AG04450 (cell line): ENCODE measurements at regions not wholly inside any gene's neighbourhood (a gene's known extent, or its start where the extent isn't known, plus 50 kb on each side); places are given as distances from the start of the nearest gene placed in this dataset.

Source experiments
- CTCF ChIA-PET: fragments of 300-600, 350-600 bp; formaldehyde crosslinking; extraction: SDS; loops from one replicate; lab custom pipeline; 2022; ENCODE audit warnings: antibody characterized with exemption, inconsistent platforms; lab: Charles Lee
- POLR2A ChIA-PET: fragments of 350-600 bp; formaldehyde crosslinking; extraction: SDS; loops from one replicate; lab custom pipeline; 2021; ENCODE audit warnings: antibody characterized with exemption, inconsistent platforms; lab: Yijun Ruan, JAX
- DNase-seq: peaks from one replicate; pipeline ENCODE4 v3.0.0-alpha.2; 2011; ENCODE audit warnings: low read depth, low spot score
- H3K27ac ChIP-seq: one replicate; pipeline ENCODE4 v1.5.1; 2012; ENCODE audit warnings: low read depth, low read length, control low read depth
- H3K27me3 ChIP-seq: one replicate; pipeline ENCODE4 v1.6.0; 2012; ENCODE audit warnings: low read length; ENCODE audit not compliant: control insufficient read depth, insufficient read depth
- H3K4me3 ChIP-seq: 2 replicates; pipeline ENCODE4 v1.5.1; 2011; ENCODE audit warnings: mild to moderate bottlenecking, low read depth, low read length, control low read depth
- H3K9me3 ChIP-seq: 2 replicates; pipeline ENCODE4 v1.5.1; 2012; ENCODE audit warnings: low read length; ENCODE audit not compliant: control insufficient read depth, insufficient read depth
- TF ChIP-seq, protein P1 (sequence below): IDR thresholded peaks from 2 replicates; pipeline ENCODE4 v1.5.1; 2011; ENCODE audit warnings: low read depth, low read length, control low read depth, inconsistent platforms

DNA sequence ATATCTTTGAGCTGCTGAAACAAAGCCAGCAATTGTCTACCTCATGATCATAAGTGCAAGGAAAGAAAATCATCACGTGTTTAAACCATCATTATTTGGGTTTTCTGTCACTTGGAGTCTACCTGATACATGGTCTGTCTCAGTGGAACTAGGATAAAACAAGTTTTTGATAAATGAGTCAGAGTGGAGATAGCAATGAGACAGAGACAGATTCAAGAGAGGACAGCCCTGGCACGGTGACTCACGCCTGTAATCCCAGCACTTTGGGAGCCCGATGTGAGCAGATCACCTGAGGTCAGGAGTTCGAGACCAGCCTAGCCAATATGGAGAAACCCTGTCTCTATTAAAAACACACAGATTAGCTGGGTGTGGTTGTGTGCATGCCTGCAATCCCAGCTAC, 93.8 kb downstream of the PMAIP1 start:
- H3K27ac ChIP-seq: no peak overlapping the region
- H3K27me3 ChIP-seq: peaks cover 7% of the 10 kb centered on the region
- H3K4me3 ChIP-seq: no peak overlapping the region
- no peaks in the 10 kb centered on the region for H3K9me3 ChIP-seq
- TF ChIP-seq, protein P1, sequence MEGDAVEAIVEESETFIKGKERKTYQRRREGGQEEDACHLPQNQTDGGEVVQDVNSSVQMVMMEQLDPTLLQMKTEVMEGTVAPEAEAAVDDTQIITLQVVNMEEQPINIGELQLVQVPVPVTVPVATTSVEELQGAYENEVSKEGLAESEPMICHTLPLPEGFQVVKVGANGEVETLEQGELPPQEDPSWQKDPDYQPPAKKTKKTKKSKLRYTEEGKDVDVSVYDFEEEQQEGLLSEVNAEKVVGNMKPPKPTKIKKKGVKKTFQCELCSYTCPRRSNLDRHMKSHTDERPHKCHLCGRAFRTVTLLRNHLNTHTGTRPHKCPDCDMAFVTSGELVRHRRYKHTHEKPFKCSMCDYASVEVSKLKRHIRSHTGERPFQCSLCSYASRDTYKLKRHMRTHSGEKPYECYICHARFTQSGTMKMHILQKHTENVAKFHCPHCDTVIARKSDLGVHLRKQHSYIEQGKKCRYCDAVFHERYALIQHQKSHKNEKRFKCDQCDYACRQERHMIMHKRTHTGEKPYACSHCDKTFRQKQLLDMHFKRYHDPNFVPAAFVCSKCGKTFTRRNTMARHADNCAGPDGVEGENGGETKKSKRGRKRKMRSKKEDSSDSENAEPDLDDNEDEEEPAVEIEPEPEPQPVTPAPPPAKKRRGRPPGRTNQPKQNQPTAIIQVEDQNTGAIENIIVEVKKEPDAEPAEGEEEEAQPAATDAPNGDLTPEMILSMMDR: no peak
- DNase-seq: no peak
- CTCF ChIA-PET: interaction anchor here (3.3 kb wide), 1 partner anchor 557 kb away, joined by 108 read pairs; no protein-coding TSS in a partner anchor
- POLR2A ChIA-PET: no interaction called here

DNA sequence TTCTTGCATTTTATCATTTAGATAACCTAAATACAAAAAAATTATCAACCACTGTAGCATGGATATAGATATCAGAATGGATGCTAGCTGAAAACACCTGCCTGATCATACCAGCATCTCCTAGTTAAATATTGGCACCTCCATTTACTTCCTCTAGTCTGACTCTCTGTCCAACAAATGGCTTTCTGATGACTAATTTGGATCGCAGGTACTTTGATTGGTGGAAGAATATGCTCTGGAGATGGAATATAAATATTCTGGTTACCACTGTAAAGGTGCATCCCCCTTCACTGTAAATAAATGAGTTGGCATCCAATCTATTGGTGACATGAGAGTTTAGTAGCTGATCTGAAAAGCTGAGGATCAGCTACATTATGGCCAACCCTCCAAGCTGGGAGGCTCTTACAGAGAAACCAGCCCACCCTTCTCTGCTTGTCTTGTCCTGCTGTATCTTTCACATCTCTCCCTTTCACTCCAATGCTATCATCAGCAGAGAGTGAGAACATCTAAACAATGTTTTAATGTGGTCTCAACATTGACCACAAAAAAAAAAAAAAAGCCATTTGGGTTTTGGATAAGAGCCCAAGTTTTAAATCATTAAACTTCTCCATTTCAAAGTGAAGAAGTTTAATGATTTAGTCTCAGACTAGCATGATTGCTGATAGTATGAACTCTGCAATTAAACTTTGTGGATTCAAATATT, 90.5 kb downstream of the PMAIP1 start:
- Histone ChIP-seq H3K27ac (no peak overlapping the region), H3K9me3 (no peaks in the 10 kb centered on the region), H3K4me3 (no peak overlapping the region), H3K27me3 (peaks cover 7% of the 10 kb centered on the region)
- TF ChIP-seq, protein P1: no peak
- CTCF ChIA-PET: interaction anchor here (0.7 to 4.1 kb wide), 8 partner anchors 12 to 818 kb away, joined by 3 to 54 read pairs (median 4); no protein-coding TSS in a partner anchor
- POLR2A ChIA-PET: no interaction called here
- no peak for DNase-seq

DNA sequence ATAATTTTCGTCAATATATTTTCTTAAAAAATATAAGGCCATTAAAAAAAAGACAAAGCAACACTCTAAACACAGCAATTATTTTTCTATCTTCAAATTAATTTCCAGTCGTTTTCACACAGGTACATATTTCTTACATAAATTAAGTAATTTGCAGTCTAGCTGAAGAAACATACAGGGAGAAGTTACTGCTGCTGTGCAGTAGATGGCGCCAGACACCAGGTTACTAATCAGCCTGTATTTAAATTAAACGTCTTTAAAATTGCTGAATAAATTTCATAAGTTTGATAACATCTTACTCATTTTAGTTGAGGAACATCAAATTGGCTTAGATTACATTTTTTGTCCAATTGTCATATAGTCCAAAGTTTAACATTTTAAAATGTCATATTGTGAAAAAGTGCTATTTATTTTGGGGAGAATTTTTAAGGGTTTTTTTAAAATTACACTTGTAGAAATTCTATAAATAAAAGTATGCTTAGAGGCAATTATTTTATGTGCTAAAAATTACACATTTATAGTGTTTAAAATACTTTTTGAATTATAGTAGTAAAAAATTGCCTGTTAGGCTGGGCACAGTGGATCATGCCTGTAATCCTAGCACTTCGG, 88.4 kb downstream of the PMAIP1 start:
- DNase-seq: peak; percentile 51
- no peak overlapping the region for H3K27ac ChIP-seq
- CTCF ChIA-PET: interaction anchor here (0.6 to 4.6 kb wide), 43 partner anchors 7 to 1611 kb away, joined by 3 to 54 read pairs (median 4); partner anchors contain the start of gene MC4R
- no peaks in the 10 kb centered on the region for H3K9me3 ChIP-seq
- peaks cover 4% of the 10 kb centered on the region for H3K27me3 ChIP-seq
- TF ChIP-seq, protein P1: peak; percentile 97
- H3K4me3 ChIP-seq: no peak overlapping the region
- POLR2A ChIA-PET: no interaction called here

DNA sequence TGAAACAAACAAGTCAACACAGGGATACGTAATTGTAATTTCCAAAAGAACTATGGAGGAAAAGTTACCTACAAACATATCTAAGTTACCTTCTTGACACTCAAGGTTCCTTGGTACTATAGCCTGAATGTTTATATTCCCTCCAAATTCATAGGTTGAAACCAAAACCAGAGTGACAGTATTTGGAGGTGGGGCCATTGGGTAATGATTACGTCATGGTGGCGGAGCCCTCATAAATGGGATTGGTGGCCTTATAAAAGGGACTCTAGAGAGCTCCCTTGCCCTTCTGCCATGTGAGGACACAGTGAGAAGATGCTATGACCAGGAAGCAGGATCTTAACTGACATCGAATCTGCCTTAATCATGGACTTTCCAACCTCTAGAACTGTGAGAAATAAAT, 87.3 kb downstream of the PMAIP1 start:
- no peak overlapping the region for H3K4me3 ChIP-seq
- ChIA-PET POLR2A (interaction anchor here (0.8 kb wide), 1 partner anchor 87 kb away, joined by 3 read pairs; no protein-coding TSS in a partner anchor), CTCF (interaction anchor here (0.6 to 4.6 kb wide), 16 partner anchors 9 to 1336 kb away, joined by 3 to 54 read pairs (median 4); no protein-coding TSS in a partner anchor)
- DNase-seq: no peak
- H3K9me3 ChIP-seq: no peaks in the 10 kb centered on the region
- H3K27me3 ChIP-seq: peaks cover 4% of the 10 kb centered on the region
- TF ChIP-seq, protein P1: no peak
- H3K27ac ChIP-seq: no peak overlapping the region

DNA sequence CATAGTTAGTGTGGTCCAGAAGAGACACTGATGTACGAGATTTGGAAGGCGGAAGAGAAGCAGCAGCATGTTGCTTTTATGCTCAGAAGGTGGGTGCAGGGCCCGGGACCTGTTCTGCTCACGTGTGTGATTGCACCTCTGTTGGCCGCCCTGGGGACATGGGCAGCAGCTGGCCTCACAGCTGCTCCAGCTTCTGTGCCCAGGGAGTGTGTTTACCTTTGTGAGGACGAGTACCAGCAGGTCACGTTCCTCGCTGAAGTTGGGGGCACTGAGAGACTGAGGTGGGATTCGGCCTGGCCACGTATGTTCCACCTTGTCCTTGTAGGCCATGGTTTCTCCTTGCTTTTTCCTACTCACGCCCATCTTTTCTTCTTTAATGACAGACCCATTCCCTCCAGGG, 86.3 kb downstream of the PMAIP1 start:
- POLR2A ChIA-PET: no interaction called here
- CTCF ChIA-PET: interaction anchor here (4.6 kb wide), 1 partner anchor 9 kb away, joined by 33 read pairs; no protein-coding TSS in a partner anchor
- Histone ChIP-seq H3K9me3 (no peaks in the 10 kb centered on the region), H3K27me3 (peaks cover 4% of the 10 kb centered on the region), H3K4me3 (no peak overlapping the region), H3K27ac (no peak overlapping the region)
- DNase-seq: no peak
- TF ChIP-seq, protein P1: no peak
